ENCODE measurements at regions not wholly inside any gene's neighbourhood (a gene's known extent, or its start where the extent isn't known, plus 50 kb on each side); places are given as distances from the start of the nearest gene placed in this dataset.

DNA sequence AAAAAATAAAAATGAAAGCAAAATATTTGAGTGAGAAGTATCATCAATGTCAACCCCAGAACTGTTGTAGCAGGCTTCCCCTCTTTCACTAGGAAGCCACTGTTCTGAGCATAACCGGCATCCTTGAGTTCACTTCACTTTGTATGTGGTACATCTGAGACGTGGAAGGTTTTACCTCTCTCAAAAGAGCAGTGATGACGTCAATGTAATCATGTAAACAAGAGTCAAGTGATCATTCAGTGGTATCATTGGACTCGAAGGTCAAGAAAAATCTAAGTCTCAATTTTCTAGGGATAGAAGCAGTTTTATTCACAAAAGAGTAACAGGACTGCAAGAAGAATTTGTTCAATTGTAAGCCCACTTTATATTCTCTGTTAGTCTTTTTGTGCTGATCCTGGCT is 339.8 kb upstream of the THRB start:
- TF ChIP-seq POLR2A (IDR thresholded peaks at IDR 0.05; ENCODE audit: control extremely low read depth in 1 of 2, low read depth in 2 of 2, low read length in 2 of 2): no peak
- TF ChIP-seq, protein P1, sequence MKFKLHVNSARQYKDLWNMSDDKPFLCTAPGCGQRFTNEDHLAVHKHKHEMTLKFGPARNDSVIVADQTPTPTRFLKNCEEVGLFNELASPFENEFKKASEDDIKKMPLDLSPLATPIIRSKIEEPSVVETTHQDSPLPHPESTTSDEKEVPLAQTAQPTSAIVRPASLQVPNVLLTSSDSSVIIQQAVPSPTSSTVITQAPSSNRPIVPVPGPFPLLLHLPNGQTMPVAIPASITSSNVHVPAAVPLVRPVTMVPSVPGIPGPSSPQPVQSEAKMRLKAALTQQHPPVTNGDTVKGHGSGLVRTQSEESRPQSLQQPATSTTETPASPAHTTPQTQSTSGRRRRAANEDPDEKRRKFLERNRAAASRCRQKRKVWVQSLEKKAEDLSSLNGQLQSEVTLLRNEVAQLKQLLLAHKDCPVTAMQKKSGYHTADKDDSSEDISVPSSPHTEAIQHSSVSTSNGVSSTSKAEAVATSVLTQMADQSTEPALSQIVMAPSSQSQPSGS (IDR thresholded peaks at IDR 0.05; ENCODE audit: low read length): no peak
- no peak for TF ChIP-seq RFX5 (IDR thresholded peaks at IDR 0.05; ENCODE audit: borderline replicate concordance, low read depth, low read length)
- no peak for TF ChIP-seq SAP30 (IDR thresholded peaks at IDR 0.05; ENCODE audit: insufficient read depth, insufficient replicate concordance, low read length)
- TF ChIP-seq, protein P2, sequence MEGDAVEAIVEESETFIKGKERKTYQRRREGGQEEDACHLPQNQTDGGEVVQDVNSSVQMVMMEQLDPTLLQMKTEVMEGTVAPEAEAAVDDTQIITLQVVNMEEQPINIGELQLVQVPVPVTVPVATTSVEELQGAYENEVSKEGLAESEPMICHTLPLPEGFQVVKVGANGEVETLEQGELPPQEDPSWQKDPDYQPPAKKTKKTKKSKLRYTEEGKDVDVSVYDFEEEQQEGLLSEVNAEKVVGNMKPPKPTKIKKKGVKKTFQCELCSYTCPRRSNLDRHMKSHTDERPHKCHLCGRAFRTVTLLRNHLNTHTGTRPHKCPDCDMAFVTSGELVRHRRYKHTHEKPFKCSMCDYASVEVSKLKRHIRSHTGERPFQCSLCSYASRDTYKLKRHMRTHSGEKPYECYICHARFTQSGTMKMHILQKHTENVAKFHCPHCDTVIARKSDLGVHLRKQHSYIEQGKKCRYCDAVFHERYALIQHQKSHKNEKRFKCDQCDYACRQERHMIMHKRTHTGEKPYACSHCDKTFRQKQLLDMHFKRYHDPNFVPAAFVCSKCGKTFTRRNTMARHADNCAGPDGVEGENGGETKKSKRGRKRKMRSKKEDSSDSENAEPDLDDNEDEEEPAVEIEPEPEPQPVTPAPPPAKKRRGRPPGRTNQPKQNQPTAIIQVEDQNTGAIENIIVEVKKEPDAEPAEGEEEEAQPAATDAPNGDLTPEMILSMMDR (IDR thresholded peaks at IDR 0.05; ENCODE audit: control extremely low read depth in 1 of 3, insufficient read depth in 1 of 3, low read depth in 1 of 3, low read length in 3 of 3): no peak
- TF ChIP-seq CBX5 (IDR thresholded peaks at IDR 0.05; ENCODE audit: low read depth, low read length): no peak
- TF ChIP-seq SP1 (IDR thresholded peaks at IDR 0.05; ENCODE audit: low read depth, low read length): no peak
- no peak for TF ChIP-seq YY1 (IDR thresholded peaks at IDR 0.05; ENCODE audit: low read depth, low read length)
- no peak for TF ChIP-seq HDAC2 (IDR thresholded peaks at IDR 0.05; ENCODE audit: borderline replicate concordance in 1 of 2, low read depth in 2 of 2, low read length in 2 of 2)
- TF ChIP-seq SRF (IDR thresholded peaks at IDR 0.05; ENCODE audit: low read depth, low read length): no peak
- no peak for TF ChIP-seq GABPA (IDR thresholded peaks at IDR 0.05; ENCODE audit: borderline replicate concordance, insufficient read depth, low read length)

Measured in H1 (cell line).